HG03439 (cell line): ENCODE measurements at regions not wholly inside any gene's neighbourhood (a gene's known extent, or its start where the extent isn't known, plus 50 kb on each side); places are given as distances from the start of the nearest gene placed in this dataset.
A peak's percentile ranks its signal among the peaks of the same experiment; 100 is the strongest.
"Not testable (repeated sequence)": the region's sequence is repeated elsewhere in the genome, so short reads cannot be mapped to it uniquely, and the experiment has no call there.

ENCODE experiments used
- ATAC-seq: cut with Tn5 transposase; IDR thresholded peaks from one replicate; pipeline ENCODE4 v1.9.1; 2021; ENCODE audit warnings: mild to moderate bottlenecking, moderate library complexity; ENCODE audit not compliant: unreplicated experiment

GRCh38 chr4:45502471-45502870 is 621.4 kb downstream of the GABRG1 start:
- no peak for ATAC-seq

GRCh38 chr4:45484740-45485139 is 639.1 kb downstream of the GABRG1 start:
- ATAC-seq = no peak

- no peak for ATAC-seq
These were observed 641.5 kb downstream of the GABRG1 start for GRCh38 chr4:45482346-45482745.

- ATAC-seq = no peak
These were observed 646.5 kb downstream of the GABRG1 start for GRCh38 chr4:45477311-45477733.

GRCh38 chr4:45475548-45475947 is 648.3 kb downstream of the GABRG1 start:
- ATAC-seq = no peak

- ATAC-seq = no peak
These were observed 651.4 kb downstream of the GABRG1 start for GRCh38 chr4:45472490-45472889.

GRCh38 chr4:45471335-45471734 is 652.5 kb downstream of the GABRG1 start:
- no peak for ATAC-seq

- ATAC-seq = no peak
These were observed 656.7 kb downstream of the GABRG1 start for GRCh38 chr4:45467157-45467556.

- not testable (repeated sequence) for ATAC-seq
These were observed 663.7 kb downstream of the GABRG1 start for GRCh38 chr4:45460157-45460556.

GRCh38 chr4:45455217-45455616 is 668.6 kb downstream of the GABRG1 start:
- ATAC-seq = no peak

GRCh38 chr4:45453258-45453853 is 670.5 kb downstream of the GABRG1 start:
- ATAC-seq = no peak

GRCh38 chr4:45442466-45442865 is 681.4 kb downstream of the GABRG1 start:
- peak; percentile 69 for ATAC-seq

GRCh38 chr4:45438047-45438446 is 685.8 kb downstream of the GABRG1 start:
- no peak for ATAC-seq

- no peak for ATAC-seq
These were observed 686.5 kb downstream of the GABRG1 start for GRCh38 chr4:45437381-45437780.

- ATAC-seq = no peak
These were observed 698.7 kb downstream of the GABRG1 start for GRCh38 chr4:45425135-45425534.

GRCh38 chr4:45423896-45424295 is 697.5 kb upstream of the GNPDA2 start:
- no peak for ATAC-seq

- ATAC-seq = not testable (repeated sequence)
These were observed 693.8 kb upstream of the GNPDA2 start for GRCh38 chr4:45420091-45420674.

- ATAC-seq = no peak
These were observed 684.4 kb upstream of the GNPDA2 start for GRCh38 chr4:45410701-45411210.

- ATAC-seq = no peak
These were observed 683.2 kb upstream of the GNPDA2 start for GRCh38 chr4:45409536-45409935.

GRCh38 chr4:45408996-45409395 is 682.6 kb upstream of the GNPDA2 start:
- no peak for ATAC-seq

GRCh38 chr4:45399116-45399515 is 672.8 kb upstream of the GNPDA2 start:
- no peak for ATAC-seq

- no peak for ATAC-seq
These were observed 659.0 kb upstream of the GNPDA2 start for GRCh38 chr4:45385306-45385705.

GRCh38 chr4:45370408-45370807 is 644.1 kb upstream of the GNPDA2 start:
- ATAC-seq = no peak
